Kidney glomerular epithelial cell (primary cell): ENCODE measurements at regions not wholly inside any gene's neighbourhood (a gene's known extent, or its start where the extent isn't known, plus 50 kb on each side); places are given as distances from the start of the nearest gene placed in this dataset.
"Not testable (repeated sequence)": the region's sequence is repeated elsewhere in the genome, so short reads cannot be mapped to it uniquely, and the experiment has no call there.

Source experiments
- DNase-seq: peaks from one replicate; lab custom pipeline; 2025; lab: John Stamatoyannopoulos, UW

DNA sequence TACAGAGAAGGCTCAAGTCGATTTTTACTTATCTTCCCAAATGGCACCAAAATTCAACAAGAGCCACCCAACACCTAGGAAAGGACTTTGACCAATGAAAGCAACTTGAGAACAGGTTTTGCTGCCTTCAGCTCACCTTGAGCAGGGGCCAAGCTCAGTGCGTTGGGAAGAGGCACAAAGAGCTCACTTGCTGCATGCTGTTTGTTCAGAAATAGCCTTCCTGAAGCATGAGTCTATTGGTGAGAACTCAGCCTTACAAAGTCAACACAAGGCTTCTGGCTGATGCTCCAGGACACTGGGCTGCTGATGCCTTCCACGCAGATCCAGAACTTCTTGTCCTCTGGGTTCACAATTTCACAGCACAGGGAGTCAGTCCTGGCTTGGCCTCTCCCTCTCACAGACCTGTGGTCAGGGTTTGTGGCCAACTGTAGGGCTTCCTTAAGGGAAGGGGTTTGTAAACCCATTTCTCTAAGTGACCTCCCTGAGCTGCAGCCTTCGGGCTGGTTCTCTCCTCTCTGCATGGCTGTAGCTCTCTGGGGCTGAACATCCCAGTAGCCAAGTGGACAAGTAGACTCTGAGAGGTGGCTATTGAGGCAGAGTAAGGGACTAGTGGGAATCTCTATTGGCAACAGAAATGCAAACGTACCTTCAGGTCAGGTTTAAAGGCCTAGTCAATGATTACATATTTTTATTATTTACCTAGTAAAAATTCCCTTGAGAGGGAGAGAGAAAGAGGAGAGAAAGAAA is 124.7 kb upstream of the GATA6 start:
- no peak for DNase-seq

DNA sequence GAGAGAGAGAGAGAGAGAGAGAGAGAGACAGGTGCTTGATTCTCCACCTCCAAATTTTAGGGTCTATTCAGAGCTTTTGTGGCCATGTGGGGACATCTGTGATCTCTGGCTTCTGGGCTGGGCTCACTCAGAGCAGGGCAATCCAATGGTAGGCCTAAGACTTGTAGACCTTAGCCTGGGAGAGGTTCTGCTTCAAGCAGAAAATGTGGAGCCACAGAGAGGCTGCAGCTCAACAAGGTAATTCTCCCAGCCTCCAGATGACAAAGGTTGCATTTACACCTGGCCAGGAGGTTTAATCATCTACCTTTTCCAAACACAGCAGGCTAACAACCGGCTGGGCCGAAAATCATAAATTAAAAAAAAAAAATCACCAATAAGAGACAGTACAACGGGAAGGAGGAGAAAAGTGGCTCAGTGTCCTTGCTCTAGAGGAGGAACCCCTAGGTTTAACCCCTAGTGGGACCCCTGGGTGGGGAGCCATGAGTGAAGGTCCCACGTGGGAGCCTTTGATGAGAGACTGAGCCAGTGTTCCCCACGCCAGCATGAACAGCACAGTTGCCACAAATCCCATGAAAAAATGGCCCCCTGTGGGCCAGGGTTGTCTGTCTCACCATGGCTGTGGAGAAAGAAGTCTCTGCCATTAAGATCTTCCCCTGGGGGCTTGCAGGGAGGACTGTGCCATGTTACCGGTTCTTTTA is 124.0 kb upstream of the GATA6 start:
- no peak for DNase-seq

DNA sequence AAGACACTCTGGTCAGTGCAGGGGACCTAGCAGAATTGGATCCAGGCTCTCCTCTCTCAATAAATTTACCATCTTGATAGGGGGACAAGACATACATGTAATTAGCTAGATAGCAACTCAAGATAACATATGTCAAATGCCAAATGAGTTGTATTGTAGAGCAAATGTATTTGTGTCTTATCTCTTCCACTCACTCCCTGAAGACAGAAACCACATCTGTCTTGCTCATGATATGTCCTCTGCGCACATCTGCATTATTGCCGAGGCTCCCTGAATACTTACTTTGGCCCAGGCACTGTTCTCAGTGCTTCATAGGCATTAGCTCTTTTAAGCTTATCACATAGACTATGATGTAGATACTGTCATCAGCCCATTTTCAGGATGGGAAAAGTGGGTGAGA is 122.9 kb upstream of the GATA6 start:
- DNase-seq = no peak

DNA sequence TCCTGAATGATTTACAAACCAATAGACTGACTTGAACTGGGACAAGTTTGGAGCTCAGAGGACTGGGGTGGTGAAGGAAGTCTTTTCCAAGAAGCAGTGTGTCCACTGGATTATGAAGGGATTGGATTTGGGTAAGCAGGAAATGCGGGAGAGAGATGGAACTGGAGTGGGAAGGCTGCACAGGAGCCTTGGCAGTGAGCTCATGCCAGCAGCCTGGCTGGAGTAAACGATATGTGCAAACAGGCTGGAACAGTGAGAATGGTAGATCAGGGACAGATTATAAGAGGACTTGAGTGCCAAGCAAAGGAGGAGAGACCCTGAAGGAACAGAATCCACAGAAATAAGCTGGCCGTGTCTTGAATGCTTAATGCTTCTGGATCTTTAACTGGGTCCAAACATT is 121.9 kb upstream of the GATA6 start:
- no peak for DNase-seq

DNA sequence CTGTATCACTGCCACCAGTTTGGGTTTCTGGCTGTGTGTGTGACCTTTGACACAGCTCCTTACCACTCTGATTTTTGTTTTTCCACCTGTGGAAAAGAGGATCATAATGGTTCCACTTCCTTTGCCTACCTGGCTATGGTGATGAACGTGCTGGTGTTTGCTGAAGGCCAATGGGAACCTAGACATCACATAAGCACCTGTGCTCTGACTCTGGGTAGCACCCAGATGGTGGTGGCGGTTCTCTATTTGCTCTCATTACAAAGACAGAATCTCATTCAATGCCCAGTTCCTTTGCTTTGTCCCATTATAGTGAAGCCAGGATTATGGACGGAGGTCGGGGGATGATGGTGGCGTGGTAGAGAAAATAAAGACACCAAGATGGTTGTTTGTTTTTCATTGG is 121.2 kb upstream of the GATA6 start:
- DNase-seq = no peak

DNA sequence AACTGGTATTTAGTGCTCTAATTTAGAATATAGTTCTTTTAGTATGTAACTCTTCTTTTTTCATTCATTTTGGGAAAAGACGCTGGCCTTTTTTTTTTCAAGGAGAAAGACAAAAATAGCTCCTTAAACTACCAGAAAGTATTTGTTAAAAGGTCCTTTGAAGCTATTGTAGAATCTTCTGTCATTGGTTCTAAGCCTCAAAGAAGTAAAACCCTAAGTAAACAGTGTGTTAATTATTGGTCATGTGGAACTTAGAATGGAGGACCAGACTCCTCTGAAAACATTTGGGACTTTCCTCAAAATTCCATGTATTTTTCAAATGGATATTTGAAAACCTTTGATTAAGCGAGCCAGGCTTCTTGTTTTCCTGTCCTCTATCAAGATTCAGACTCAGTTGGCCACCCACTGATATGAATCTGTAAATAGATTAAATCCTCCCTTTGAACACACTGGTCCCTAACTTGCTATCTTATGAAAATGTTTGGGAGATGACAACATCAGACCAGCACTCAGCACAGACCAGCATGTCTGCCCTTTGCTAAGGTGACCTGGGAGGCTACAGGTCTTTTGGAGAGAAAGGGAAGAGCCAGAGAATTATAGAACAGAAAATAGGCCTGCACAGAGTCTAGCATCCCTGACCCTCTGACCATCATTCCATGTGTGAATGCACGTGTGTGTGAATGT is 120.3 kb upstream of the GATA6 start:
- no peak for DNase-seq

DNA sequence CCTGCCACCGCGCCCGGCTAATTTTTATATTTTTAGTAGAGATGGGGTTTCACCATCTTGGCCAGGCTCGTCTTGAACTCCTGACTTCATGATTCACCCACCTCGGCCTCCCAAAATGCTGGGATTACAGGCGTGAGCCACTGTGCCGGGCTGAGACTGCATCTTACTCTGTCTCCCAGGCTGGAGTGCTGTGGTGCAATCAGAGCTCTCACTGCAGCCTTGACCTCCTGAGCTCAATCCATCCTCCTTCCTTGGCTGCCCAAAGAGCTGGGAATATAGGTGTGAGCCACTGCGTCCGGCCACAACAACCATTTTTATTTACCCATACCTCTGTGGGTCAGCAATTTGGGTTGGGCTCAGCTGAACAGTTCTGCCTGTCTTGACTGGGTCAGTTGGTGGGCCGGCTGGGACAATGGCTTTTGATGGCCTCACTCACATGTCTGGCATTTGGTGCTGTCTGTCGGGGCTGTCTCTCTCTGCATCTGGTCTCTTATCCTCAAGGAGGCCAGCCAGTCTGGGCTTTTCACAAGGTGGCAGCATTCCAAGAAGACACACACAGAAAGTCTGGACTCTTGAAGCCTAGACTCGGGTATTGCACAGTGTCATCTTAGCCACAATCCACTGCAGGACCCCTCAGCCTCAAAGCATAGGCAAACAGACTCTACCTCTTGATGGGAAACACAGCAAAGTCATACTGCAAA is 116.8 kb upstream of the GATA6 start:
- no peak for DNase-seq

DNA sequence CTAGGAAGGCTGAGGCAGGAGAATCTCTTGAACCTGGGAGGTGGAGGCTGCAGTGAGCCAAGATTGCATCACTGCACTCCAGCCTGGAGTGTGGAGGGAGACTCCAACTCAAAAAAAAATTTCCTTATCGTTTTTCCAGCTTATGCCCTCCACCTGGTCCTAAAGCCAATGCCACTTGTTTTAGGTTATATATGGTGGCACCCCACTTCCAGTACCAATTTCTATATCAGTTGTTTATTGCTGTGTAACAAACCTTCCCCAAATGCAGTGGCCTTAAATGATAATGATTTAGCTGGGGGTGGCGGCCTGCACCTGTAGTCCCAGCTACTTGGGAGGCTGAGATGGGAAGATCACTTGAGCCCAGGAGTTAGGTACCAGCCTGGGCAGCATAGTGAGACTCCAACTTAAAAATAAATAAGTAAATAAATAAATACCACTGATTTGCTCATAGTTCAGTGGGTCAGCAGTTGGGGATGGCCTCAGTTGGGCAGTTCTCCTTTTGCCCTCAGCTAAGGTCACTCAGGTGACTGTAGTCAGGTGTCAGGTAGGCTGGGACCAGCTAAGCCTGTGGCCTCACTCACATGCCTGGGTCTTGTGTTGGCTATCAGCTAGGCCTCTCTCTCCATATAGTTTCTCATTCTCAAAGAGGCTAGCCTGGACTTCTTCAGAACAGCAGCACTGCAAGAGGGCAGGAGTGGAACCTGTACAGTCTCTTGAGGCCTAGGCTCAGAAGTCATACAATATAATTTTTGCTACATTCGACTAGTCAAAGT is 113.7 kb upstream of the GATA6 start:
- DNase-seq = no peak

DNA sequence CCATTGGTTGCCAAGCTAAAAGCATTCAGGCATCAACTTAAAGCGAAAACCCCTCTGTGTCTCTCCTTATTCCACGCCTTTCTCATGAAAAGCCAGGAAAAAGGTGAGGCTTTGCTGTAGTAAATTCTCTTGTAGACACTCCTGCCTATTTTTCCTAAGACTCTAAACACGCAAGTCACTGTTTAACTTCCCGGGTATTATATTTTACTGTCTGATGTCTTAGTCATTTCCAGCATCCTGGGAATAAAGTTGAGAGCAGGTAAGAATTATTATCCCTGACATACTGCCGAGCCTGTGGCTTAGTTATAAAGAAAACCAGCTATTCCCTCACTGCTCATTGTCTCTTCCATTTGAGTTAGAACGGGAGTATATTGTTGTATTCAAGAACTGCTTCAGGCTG is 112.4 kb upstream of the GATA6 start:
- DNase-seq = peak; percentile 20

DNA sequence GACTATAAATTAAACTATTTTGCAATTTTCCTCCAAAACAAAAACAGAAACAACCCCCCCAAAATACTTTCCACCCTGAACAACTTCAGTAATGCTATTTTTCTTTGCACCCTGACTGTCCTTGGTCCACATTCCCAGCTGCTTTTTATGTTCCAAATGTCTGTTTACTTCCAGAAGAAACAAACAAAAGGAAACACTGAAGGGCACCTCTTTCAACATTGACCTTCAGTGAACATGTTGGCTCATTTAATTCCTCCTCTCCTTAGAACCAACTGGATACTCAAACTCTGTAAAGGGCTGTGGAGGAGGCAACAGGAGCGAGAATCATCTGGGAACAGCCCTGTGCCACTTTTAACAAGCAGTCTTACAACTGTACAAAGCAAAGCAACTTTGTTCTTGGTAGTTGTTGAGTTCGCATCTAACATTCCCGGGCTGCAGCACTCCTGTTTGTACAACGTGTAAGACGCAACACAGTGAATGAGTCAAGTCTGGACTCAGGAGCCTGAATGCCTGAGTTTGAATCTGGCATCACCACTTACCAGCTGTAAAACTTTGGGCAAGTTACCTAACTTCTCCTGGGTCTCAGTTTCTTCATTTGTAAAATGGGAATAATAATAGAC is 111.4 kb upstream of the GATA6 start:
- no peak for DNase-seq

DNA sequence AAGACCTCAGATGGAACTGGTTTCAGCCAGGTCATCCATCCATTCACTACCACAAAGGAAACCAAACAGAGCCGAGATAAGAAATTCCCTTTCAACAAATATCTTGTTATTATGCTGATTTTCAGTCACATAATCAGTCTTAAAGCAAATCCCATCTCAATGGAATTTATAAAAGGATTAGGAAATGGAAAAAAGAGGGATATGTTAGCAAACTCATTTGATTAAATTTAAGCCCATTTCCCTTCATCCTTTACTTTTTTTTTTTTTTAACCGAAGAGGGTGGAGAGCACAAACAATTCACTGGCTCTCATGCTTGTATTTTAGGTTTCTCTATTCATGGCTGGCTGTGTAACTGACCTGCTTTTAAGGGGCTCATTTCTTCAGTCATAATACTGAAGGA is 109.0 kb upstream of the GATA6 start:
- no peak for DNase-seq

DNA sequence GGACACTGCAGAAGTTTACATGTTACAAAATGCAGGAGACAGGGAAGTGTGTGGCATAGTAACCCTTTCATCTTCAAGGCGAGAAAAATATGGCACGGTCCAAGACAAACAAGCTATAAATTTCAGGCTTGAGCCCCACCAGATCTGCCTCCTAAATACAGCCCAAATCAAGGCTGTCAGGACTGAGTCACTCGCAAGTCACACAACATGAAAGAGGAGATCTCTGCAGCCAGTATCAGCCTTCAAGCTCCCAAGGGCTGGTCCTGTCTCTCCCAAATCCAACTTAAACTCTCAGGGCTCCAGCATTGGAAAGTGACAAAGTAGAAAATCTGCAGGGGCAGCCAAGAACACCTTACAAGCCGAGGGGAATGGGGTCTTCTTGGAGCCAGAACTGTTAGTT is 106.3 kb upstream of the GATA6 start:
- no peak for DNase-seq

DNA sequence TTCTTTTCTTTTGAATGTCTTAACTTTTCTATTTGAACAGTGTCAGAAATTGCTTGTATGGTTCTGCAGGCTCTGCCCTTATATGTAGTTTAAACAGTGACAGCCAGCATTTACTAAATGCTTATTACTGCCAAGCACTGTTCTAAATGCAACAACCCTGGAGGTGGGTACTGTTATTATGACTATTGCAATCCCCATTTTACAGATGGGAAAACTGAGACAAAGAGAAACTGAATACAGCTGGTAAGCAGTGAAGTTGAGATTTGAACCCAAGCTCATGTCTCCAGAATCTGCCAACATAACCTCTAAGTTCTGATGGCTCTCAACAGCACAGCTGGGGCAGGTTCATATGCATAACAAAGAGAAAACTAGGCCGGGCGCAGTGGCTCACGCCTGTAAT is 105.7 kb upstream of the GATA6 start:
- no peak for DNase-seq

DNA sequence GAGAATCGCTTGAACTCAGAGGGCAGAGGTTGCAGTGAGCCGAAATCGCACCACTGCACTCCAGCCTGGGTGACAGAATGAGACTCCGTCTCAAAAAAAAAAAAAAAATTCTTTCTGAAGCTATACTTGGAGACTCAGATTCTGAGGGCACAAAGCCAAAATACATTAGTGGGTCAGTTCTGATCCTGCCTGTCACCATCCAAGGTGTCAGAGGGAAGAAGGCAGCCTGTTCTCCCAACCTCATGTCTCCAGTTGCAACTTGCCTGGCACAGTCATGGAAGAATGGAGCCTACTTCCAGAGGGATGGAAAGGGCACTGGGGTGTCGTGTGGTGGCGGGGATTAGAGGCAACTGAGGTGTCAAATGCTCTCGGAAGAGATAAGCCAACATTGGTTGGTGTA is 104.8 kb upstream of the GATA6 start:
- no peak for DNase-seq

DNA sequence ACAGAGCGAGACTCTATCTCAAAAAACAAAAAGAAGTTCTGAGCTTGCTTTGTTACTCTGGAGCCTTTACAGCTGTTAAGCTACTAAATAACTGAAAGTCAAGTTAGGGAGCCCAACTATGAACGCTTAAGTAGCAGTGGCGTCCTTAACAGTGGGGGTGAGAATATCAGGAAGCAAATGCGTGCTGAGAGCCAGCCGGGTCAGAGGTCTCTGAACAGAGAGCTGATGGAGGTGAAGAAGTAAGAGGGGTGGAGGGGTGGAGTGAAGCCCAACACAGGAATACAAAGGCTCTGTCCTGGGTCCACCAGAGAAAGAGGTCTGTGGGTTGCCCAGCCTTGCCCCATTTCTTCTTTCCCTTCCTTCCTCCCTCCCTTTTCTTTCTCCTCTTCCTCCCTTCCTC is 104.1 kb upstream of the GATA6 start:
- no peak for DNase-seq

DNA sequence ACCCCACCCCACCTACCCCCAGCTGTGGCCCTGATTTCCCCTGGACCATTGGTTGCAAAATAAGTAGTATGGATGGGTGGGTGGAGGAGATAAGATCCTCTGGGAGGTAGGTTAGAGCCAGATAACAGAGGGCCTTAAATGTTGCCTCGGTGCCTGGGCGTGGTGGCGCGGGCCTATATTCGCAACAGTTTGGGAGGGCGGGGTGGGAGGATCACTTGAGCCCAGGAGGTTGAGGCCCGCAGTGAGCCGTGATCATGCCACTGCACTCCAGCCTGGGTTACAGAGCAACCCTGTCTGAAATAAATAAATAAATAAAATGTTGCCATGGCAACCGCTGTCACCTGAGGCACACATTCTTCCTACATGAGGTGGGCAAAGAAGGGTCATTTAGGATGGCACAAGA is 103.3 kb upstream of the GATA6 start:
- no peak for DNase-seq

DNA sequence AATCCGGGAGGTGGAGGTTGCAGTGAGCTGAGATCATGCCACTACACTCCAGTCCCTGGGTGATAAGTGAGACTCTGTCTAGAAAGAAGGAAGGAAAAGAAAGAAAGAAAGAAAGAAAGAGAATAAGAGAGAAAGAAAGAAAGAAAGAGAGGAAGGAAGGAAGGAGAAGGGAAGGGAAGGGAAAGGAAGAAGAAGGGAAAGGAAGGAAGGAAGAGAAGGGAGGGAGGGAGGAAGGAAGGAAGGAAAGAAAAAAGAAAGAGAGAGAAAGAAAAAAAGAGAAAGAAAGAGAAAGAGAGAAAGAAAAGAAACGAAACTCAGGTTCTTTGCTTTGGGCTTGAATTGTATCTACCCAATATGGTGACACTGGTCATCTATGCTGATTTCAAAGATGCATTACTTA is 102.3 kb upstream of the GATA6 start:
- DNase-seq = no peak

DNA sequence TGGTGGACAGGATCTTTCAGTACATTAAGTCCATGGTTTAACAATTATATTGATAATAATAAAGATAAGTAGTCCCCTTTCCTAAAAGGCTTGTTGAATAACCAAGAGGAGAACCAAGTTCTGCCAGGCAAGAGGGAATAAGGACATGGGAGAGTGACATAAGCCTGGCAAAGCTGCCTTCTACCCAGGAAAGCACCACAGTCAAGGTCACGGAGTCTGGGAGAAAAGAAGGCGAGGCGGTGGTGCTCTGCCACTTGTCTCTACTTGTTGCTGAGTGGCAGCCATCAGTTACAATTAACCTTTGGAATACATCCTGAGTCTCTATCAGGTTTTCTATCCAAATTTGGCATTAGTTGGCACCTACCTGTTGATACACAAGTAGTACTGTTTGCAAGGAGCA is 101.7 kb upstream of the GATA6 start:
- no peak for DNase-seq

DNA sequence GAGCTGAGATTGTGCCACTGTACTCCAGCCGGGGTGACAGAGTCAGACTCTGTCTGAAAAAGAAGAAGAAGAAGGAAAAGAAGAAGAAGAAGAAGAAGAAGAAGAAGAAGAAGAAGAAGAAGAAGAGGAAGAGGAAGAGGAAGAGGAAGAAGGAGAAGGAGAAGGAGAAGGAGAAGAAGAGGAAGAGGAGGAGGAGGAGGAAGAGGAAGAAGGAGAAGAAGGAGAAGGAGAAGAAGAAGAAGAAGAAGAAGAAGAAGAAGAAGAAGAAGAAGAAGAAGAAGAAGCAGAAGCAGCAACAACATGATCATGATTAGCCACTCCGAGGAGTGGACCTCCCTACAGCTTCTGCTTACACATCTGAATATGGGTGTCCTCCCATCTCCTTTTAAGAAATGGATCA is 100.6 kb upstream of the GATA6 start:
- DNase-seq = not testable (repeated sequence)

DNA sequence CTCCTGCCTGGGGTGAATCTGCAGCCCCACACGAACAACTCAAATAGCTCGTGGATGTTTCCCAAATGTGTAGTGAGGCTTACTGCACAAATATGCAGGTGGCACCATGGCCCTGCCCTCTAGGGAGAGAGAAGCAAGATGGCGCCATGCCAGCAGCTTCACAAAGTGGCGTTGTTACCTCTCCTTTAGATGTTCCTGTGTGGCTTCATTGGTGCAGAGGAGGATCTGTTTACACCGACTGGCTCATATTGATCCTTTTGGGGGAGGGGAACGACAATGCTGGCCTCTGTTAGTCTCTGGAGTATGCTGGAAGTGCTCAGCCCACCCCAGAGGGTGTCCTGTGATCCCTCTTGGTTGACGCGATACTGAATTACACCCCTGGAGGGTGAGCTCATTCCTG is 99.5 kb upstream of the GATA6 start:
- no peak for DNase-seq

DNA sequence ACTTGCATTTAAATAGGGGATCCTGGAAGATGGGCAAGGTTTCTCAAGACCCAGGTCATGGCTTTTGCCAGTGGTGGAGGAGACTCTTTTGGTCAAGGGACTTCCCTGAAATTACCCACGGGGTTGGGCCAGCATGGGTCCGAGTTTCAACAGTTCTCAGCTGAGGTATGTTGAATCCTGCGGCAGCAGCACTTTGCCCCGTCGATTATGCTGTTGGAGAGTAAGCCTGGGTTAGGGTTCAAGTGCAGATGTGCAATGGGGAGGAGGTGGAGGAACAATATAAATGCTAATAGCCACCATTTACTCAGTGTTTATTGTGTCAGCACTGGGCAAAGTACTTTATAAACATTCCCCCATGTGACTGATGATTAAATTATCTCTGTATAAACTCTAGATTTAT is 96.0 kb upstream of the GATA6 start:
- no peak for DNase-seq
